GM18502 (cell line): ENCODE measurements at regions not wholly inside any gene's neighbourhood (a gene's known extent, or its start where the extent isn't known, plus 50 kb on each side); places are given as distances from the start of the nearest gene placed in this dataset.

Experiments
- ATAC-seq: cut with Tn5 transposase; IDR thresholded peaks from one replicate; pipeline ENCODE4 v1.9.1; 2021; ENCODE audit warnings: mild to moderate bottlenecking; ENCODE audit not compliant: unreplicated experiment, poor library complexity

GRCh38 chr15:98139337-98139736 is 178.8 kb downstream of the ARRDC4 start:
- no peak for ATAC-seq

GRCh38 chr15:98142572-98142971 is 182.1 kb downstream of the ARRDC4 start:
- ATAC-seq = no peak

GRCh38 chr15:98143116-98143515 is 182.6 kb downstream of the ARRDC4 start:
- no peak for ATAC-seq

GRCh38 chr15:98144388-98144787 is 183.9 kb downstream of the ARRDC4 start:
- ATAC-seq = no peak

- no peak for ATAC-seq
Observed at GRCh38 chr15:98146031-98146820, 185.7 kb downstream of the ARRDC4 start.

GRCh38 chr15:98147415-98147814 is 186.9 kb downstream of the ARRDC4 start:
- no peak for ATAC-seq

- peak; percentile 56 for ATAC-seq
Observed at GRCh38 chr15:98150084-98150483, 189.6 kb downstream of the ARRDC4 start.

- no peak for ATAC-seq
Observed at GRCh38 chr15:98150536-98150935, 190.0 kb downstream of the ARRDC4 start.

GRCh38 chr15:98151096-98151495 is 190.6 kb downstream of the ARRDC4 start:
- no peak for ATAC-seq

GRCh38 chr15:98152156-98152555 is 191.7 kb downstream of the ARRDC4 start:
- ATAC-seq = no peak

- no peak for ATAC-seq
Observed at GRCh38 chr15:98154863-98155262, 194.4 kb downstream of the ARRDC4 start.

- ATAC-seq = no peak
Observed at GRCh38 chr15:98155356-98155755, 194.9 kb downstream of the ARRDC4 start.

- peak; percentile 97 for ATAC-seq
Observed at GRCh38 chr15:98160236-98160635, 199.7 kb downstream of the ARRDC4 start.

GRCh38 chr15:98163319-98164045 is 203.0 kb downstream of the ARRDC4 start:
- no peak for ATAC-seq

GRCh38 chr15:98164571-98164970 is 204.1 kb downstream of the ARRDC4 start:
- ATAC-seq = no peak

GRCh38 chr15:98164986-98165385 is 204.5 kb downstream of the ARRDC4 start:
- ATAC-seq = no peak

GRCh38 chr15:98167722-98168268 is 207.3 kb downstream of the ARRDC4 start:
- ATAC-seq = no peak

- no peak for ATAC-seq
Observed at GRCh38 chr15:98169551-98169950, 209.0 kb downstream of the ARRDC4 start.

- ATAC-seq = no peak
Observed at GRCh38 chr15:98174286-98174685, 213.8 kb downstream of the ARRDC4 start.

- ATAC-seq = no peak
Observed at GRCh38 chr15:98174841-98175240, 214.3 kb downstream of the ARRDC4 start.

- ATAC-seq = peak; percentile 95
Observed at GRCh38 chr15:98177966-98178592, 217.6 kb downstream of the ARRDC4 start.
